Esophagus squamous epithelium (tissue), 4 donors: ENCODE measurements at regions not wholly inside any gene's neighbourhood (a gene's known extent, or its start where the extent isn't known, plus 50 kb on each side); places are given as distances from the start of the nearest gene placed in this dataset.

Source experiments
- CTCF ChIP-seq, 6 experiments: fragments of 450-650 bp in 4 of 6; fragments of 200-600 bp in 2 of 6; sonication (generic) in 2 of 6; IDR thresholded peaks; one replicate each; pipeline ENCODE4 v1.5.1; 2016 to 2019; ENCODE audit warnings: antibody characterized with exemption in 6 of 6, mild to moderate bottlenecking in 4 of 6, moderate library complexity in 4 of 6
- POLR2A ChIP-seq, 4 donors: fragments of 450-650 bp; IDR thresholded peaks; one replicate each; pipeline ENCODE4 v1.6.1; 2017; ENCODE audit warnings: antibody characterized with exemption in 4 of 4, mild to moderate bottlenecking in 4 of 4, moderate library complexity in 3 of 4

- no peak for TF ChIP-seq CTCF (IDR thresholded peaks at IDR 0.05)
- TF ChIP-seq POLR2A (IDR thresholded peaks at IDR 0.05), result no peak
Observed at GRCh38 chr4:188268131-188268908, 129.1 kb downstream of the TRIML1 start.
